ENCODE measurements at regions not wholly inside any gene's neighbourhood (a gene's known extent, or its start where the extent isn't known, plus 50 kb on each side); places are given as distances from the start of the nearest gene placed in this dataset.

DNA sequence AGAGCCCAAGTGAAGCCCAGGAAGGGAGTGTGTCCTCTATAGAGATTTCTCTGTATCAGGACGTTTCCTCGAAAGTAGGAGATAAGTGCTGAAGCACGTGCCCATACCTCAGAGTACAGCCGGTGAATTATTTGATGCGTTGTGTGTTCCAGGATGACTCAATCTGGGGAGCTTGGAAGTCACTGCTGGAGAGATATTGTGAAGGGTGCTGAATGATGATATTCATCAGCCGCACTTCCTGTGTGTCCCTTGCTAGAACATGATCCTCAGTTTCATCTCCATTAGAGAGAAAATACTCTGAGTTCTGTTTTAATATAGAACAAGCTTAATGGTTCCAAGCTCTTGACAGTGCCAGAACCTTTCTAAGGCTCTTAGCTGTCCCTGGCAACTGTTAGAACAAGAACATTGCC lies 402.3 kb upstream of the ADAMTSL1 start:
- TF ChIP-seq, protein P1, sequence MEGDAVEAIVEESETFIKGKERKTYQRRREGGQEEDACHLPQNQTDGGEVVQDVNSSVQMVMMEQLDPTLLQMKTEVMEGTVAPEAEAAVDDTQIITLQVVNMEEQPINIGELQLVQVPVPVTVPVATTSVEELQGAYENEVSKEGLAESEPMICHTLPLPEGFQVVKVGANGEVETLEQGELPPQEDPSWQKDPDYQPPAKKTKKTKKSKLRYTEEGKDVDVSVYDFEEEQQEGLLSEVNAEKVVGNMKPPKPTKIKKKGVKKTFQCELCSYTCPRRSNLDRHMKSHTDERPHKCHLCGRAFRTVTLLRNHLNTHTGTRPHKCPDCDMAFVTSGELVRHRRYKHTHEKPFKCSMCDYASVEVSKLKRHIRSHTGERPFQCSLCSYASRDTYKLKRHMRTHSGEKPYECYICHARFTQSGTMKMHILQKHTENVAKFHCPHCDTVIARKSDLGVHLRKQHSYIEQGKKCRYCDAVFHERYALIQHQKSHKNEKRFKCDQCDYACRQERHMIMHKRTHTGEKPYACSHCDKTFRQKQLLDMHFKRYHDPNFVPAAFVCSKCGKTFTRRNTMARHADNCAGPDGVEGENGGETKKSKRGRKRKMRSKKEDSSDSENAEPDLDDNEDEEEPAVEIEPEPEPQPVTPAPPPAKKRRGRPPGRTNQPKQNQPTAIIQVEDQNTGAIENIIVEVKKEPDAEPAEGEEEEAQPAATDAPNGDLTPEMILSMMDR (IDR thresholded peaks at IDR 0.05), result no peak
- no peak for TF ChIP-seq POLR2A (IDR thresholded peaks at IDR 0.05)
